H9 (cell line): ENCODE measurements at regions not wholly inside any gene's neighbourhood (a gene's known extent, or its start where the extent isn't known, plus 50 kb on each side); places are given as distances from the start of the nearest gene placed in this dataset.

Source experiments
- DNase-seq: peaks from one replicate; pipeline ENCODE4 v3.0.0-alpha.2; 2017
- H2AFZ ChIP-seq: one replicate; pipeline ENCODE4 v1.6.1; 2013; ENCODE audit warnings: mild to moderate bottlenecking, low read length, control low read depth, moderate library complexity
- H2AK5ac ChIP-seq: 2 replicates; pipeline ENCODE4 v1.6.1; 2013; ENCODE audit warnings: low read length, control low read depth, mixed read lengths; ENCODE audit not compliant: insufficient read length
- H2BK120ac ChIP-seq: one replicate; pipeline ENCODE4 v1.6.1; 2013; ENCODE audit warnings: low read depth, mild to moderate bottlenecking, low read length, control low read depth, inconsistent platforms; ENCODE audit not compliant: poor library complexity, severe bottlenecking
- H2BK12ac ChIP-seq: 2 replicates; pipeline ENCODE4 v1.6.1; 2013; ENCODE audit warnings: low read length, control low read depth, mixed read lengths, low read depth; ENCODE audit not compliant: insufficient read length
- H2BK15ac ChIP-seq: 2 replicates; pipeline ENCODE4 v1.6.1; 2013; ENCODE audit warnings: low read depth, low read length, control low read depth
- H2BK20ac ChIP-seq: one replicate; pipeline ENCODE4 v1.6.1; 2013; ENCODE audit warnings: low read depth, mild to moderate bottlenecking, low read length, control low read depth, inconsistent platforms; ENCODE audit not compliant: poor library complexity, severe bottlenecking
- H2BK5ac ChIP-seq: 2 replicates; pipeline ENCODE4 v1.6.1; 2013; ENCODE audit warnings: low read length, control low read depth, mixed read lengths; ENCODE audit not compliant: insufficient read length
- H3K14ac ChIP-seq: 2 replicates; pipeline ENCODE4 v1.6.1; 2013; ENCODE audit warnings: low read length, control low read depth; ENCODE audit not compliant: insufficient read depth
- H3K18ac ChIP-seq: 2 replicates; pipeline ENCODE4 v1.6.1; 2013; ENCODE audit warnings: low read depth, mild to moderate bottlenecking, mixed read lengths, low read length, control low read depth; ENCODE audit not compliant: insufficient read length
- H3K23ac ChIP-seq: 2 replicates; pipeline ENCODE4 v1.6.1; 2013; ENCODE audit warnings: low read length, control low read depth, mixed read lengths, low read depth; ENCODE audit not compliant: insufficient read length
- H3K23me2 ChIP-seq: 2 replicates; pipeline ENCODE4 v1.6.1; 2013; ENCODE audit warnings: low read depth, mild to moderate bottlenecking, mixed read lengths, low read length, control low read depth; ENCODE audit not compliant: insufficient read length, poor library complexity, severe bottlenecking
- H3K27ac ChIP-seq: 2 replicates; pipeline ENCODE4 v1.5.1; 2013; ENCODE audit warnings: low read length, control low read depth, mixed read lengths, low read depth; ENCODE audit not compliant: insufficient read length
- H3K27me3 ChIP-seq: 2 replicates; pipeline ENCODE4 v1.6.1; 2013; ENCODE audit warnings: low read length, control low read depth, inconsistent platforms; ENCODE audit not compliant: insufficient read depth
- H3K4ac ChIP-seq: 2 replicates; pipeline ENCODE4 v1.6.1; 2013; ENCODE audit warnings: low read depth, mild to moderate bottlenecking, control low read depth, inconsistent platforms, low read length, moderate library complexity
- H3K4me1 ChIP-seq: 2 replicates; pipeline ENCODE4 v1.6.1; 2013; ENCODE audit warnings: low read length, control low read depth, inconsistent platforms; ENCODE audit not compliant: insufficient read depth
- H3K4me2 ChIP-seq: 2 replicates; pipeline ENCODE4 v1.6.1; 2013; ENCODE audit warnings: low read length, control low read depth, mixed read lengths; ENCODE audit not compliant: insufficient read length, insufficient read depth
- H3K56ac ChIP-seq: 2 replicates; pipeline ENCODE4 v1.6.1; 2013; ENCODE audit warnings: low read depth, mild to moderate bottlenecking, mixed read lengths, low read length, control low read depth; ENCODE audit not compliant: insufficient read length
- H3K79me1 ChIP-seq: 2 replicates; pipeline ENCODE4 v1.6.1; 2013; ENCODE audit warnings: low read depth, mild to moderate bottlenecking, moderate library complexity, low read length, control low read depth, inconsistent platforms; ENCODE audit not compliant: insufficient read depth, poor library complexity, severe bottlenecking
- H3K79me2 ChIP-seq: 2 replicates; pipeline ENCODE4 v1.6.1; 2013; ENCODE audit warnings: low read length, control low read depth, inconsistent platforms; ENCODE audit not compliant: insufficient read depth
- H3K9ac ChIP-seq: 2 replicates; pipeline ENCODE4 v1.6.1; 2013; ENCODE audit warnings: low read length, control low read depth, mixed read lengths; ENCODE audit not compliant: insufficient read length; ENCODE audit errors: extremely low read depth
- H3K9me3 ChIP-seq: one replicate; pipeline ENCODE4 v1.6.1; 2013; ENCODE audit warnings: low read depth, low read length, inconsistent platforms; ENCODE audit not compliant: control insufficient read depth
- H3T11ph ChIP-seq: one replicate; pipeline ENCODE4 v1.6.1; 2013; ENCODE audit warnings: mild to moderate bottlenecking, low read length, control low read depth, inconsistent platforms
- H4K20me1 ChIP-seq: one replicate; pipeline ENCODE4 v1.6.1; 2013; ENCODE audit not compliant: control insufficient read depth, insufficient read length, insufficient read depth
- H4K5ac ChIP-seq: 2 replicates; pipeline ENCODE4 v1.6.1; 2013; ENCODE audit warnings: low read depth, mild to moderate bottlenecking, mixed read lengths, low read length, control low read depth; ENCODE audit not compliant: insufficient read length
- H4K8ac ChIP-seq: replicated peaks from 2 replicates; pipeline ENCODE4 v1.6.1; 2013; ENCODE audit warnings: low read length, control low read depth, mixed read lengths, low read depth; ENCODE audit not compliant: insufficient read length
- H4K91ac ChIP-seq: 2 replicates; pipeline ENCODE4 v1.6.1; 2013; ENCODE audit warnings: low read depth, mild to moderate bottlenecking, moderate library complexity, mixed read lengths, low read length, control low read depth; ENCODE audit not compliant: insufficient read length
- H3K27ac Mint-ChIP-seq, 3 experiments: 2 replicates in 2 of 3; 3 replicates in 1 of 3; pipeline ENCODE4 v1.8.0; 2020 to 2021; ENCODE audit warnings: mixed read lengths in 3 of 3, mild to moderate bottlenecking in 1 of 3, moderate library complexity in 1 of 3
- H3K27me3 Mint-ChIP-seq: 2 replicates; pipeline ENCODE4 v1.8.0; 2021; ENCODE audit warnings: low read depth, mild to moderate bottlenecking, moderate library complexity, mixed read lengths
- H3K36me3 Mint-ChIP-seq, 3 experiments: 2 replicates in 2 of 3; 3 replicates in 1 of 3; pipeline ENCODE4 v1.8.0; 2020 to 2021; ENCODE audit warnings: low read depth in 3 of 3, mixed read lengths in 3 of 3; ENCODE audit not compliant: insufficient read depth in 1 of 3
- H3K4me1 Mint-ChIP-seq, 2 experiments: 2 replicates each; pipeline ENCODE4 v1.8.0; 2020; ENCODE audit warnings: mixed read lengths in 2 of 2
- H3K4me3 Mint-ChIP-seq, 2 experiments: 2 replicates in 1 of 2; 3 replicates in 1 of 2; pipeline ENCODE4 v1.8.0; 2020 to 2021; ENCODE audit warnings: mild to moderate bottlenecking in 2 of 2, mixed read lengths in 2 of 2, moderate library complexity in 1 of 2
- H3K9me3 Mint-ChIP-seq, 2 experiments: 2 replicates in 1 of 2; 3 replicates in 1 of 2; pipeline ENCODE4 v1.8.0; 2020; ENCODE audit warnings: mild to moderate bottlenecking in 2 of 2, mixed read lengths in 2 of 2, moderate library complexity in 1 of 2
- WGBS: extraction: QIAGEN DNeasy Blood & Tissue Kit; methylation state at CpG from one replicate; pipeline ENCODE4 v1.1.7; 2013; ENCODE audit warnings: missing lambda C conversion rate, low lambda C conversion rate, mixed read lengths; ENCODE audit not compliant: insufficient read length; ENCODE audit errors: extremely low coverage; 5-methylcytosine and 5-hydroxymethylcytosine counted together
- TF ChIP-seq, protein P1 (sequence below): fragments of 200-600 bp; sonication (generic); conservative IDR thresholded peaks from 3 replicates; pipeline ENCODE4 v1.8.0; 2021; ENCODE audit warnings: antibody characterized with exemption, mild to moderate bottlenecking

GRCh38 chr5:111013011-111013410 lies 58.5 kb upstream of the TSLP start:
- Histone ChIP-seq H3K23me2 (no peaks in the 10 kb centered on the region), H3K4ac (no peak overlapping the region), H3K27ac (no peak overlapping the region), H3K79me2 (no peaks in the 10 kb centered on the region), H3K23ac (no peak overlapping the region), H3K9ac (no peak overlapping the region), H3K14ac (no peak overlapping the region), H3K56ac (no peak overlapping the region), H4K91ac (no peak overlapping the region), H4K5ac (no peak overlapping the region), H3T11ph (no peak overlapping the region), H3K79me1 (no peaks in the 10 kb centered on the region), H2AK5ac (no peak overlapping the region), H3K27me3 (no peaks in the 10 kb centered on the region), H4K8ac (no peak overlapping the region), H2BK5ac (no peak overlapping the region), H3K18ac (no peak overlapping the region), H3K9me3 (no peaks in the 10 kb centered on the region), H2BK12ac (no peak overlapping the region), H2BK15ac (no peak overlapping the region), H2BK120ac (no peak overlapping the region), H4K20me1 (no peaks in the 10 kb centered on the region), H2BK20ac (no peak overlapping the region), H3K4me2 (no peak overlapping the region), H3K4me1 (no peaks in the 10 kb centered on the region), H2AFZ (no peak overlapping the region)
- Mint-ChIP-seq H3K9me3 (no peaks in the 10 kb centered on the region), H3K4me1 (no peaks in the 10 kb centered on the region), H3K27ac (no peak overlapping the region), H3K27me3 (peaks cover 2% of the 10 kb centered on the region; the same call in 1 of the 2 replicates), H3K36me3 (no peaks in the 10 kb centered on the region), H3K4me3 (no peak overlapping the region)
- no CpG with 5 or more reads among the region's 1 CpG for WGBS
- DNase-seq: no peak
- TF ChIP-seq, protein P1, sequence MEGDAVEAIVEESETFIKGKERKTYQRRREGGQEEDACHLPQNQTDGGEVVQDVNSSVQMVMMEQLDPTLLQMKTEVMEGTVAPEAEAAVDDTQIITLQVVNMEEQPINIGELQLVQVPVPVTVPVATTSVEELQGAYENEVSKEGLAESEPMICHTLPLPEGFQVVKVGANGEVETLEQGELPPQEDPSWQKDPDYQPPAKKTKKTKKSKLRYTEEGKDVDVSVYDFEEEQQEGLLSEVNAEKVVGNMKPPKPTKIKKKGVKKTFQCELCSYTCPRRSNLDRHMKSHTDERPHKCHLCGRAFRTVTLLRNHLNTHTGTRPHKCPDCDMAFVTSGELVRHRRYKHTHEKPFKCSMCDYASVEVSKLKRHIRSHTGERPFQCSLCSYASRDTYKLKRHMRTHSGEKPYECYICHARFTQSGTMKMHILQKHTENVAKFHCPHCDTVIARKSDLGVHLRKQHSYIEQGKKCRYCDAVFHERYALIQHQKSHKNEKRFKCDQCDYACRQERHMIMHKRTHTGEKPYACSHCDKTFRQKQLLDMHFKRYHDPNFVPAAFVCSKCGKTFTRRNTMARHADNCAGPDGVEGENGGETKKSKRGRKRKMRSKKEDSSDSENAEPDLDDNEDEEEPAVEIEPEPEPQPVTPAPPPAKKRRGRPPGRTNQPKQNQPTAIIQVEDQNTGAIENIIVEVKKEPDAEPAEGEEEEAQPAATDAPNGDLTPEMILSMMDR: no peak
